OCI-LY7 (cell line): ENCODE measurements at regions not wholly inside any gene's neighbourhood (a gene's known extent, or its start where the extent isn't known, plus 50 kb on each side); places are given as distances from the start of the nearest gene placed in this dataset.

Experiments used
- CTCF ChIP-seq: fragments of 200-600 bp; sonication (generic); conservative IDR thresholded peaks from 2 replicates; pipeline ENCODE4 v1.5.1; 2014; ENCODE audit warnings: mild to moderate bottlenecking, antibody characterized with exemption, low read length, moderate library complexity, mixed read lengths
- EZH2phosphoT487 ChIP-seq: fragments of 200-600 bp; sonication (generic); IDR thresholded peaks from 2 replicates; pipeline ENCODE4 v1.6.1; 2018; ENCODE audit warnings: low read depth, borderline replicate concordance, mild to moderate bottlenecking, mixed run types, antibody characterized with exemption, low read length, moderate library complexity, mixed read lengths

GRCh38 chr20:37456948-37457347, 64.1 kb upstream of the NNAT start:
- no peak for TF ChIP-seq CTCF
- no peak for TF ChIP-seq EZH2phosphoT487
